Choroid plexus epithelial cell (primary cell): ENCODE measurements at regions not wholly inside any gene's neighbourhood (a gene's known extent, or its start where the extent isn't known, plus 50 kb on each side); places are given as distances from the start of the nearest gene placed in this dataset.
A peak's percentile ranks its signal among the peaks of the same experiment; 100 is the strongest.
"Not testable (repeated sequence)": the region's sequence is repeated elsewhere in the genome, so short reads cannot be mapped to it uniquely, and the experiment has no call there.

Experiments
- DNase-seq: peaks from one replicate; pipeline ENCODE4 v3.0.0-alpha.2; 2010; ENCODE audit warnings: low read depth
- H3K4me3 ChIP-seq: 2 replicates; pipeline ENCODE4 v1.5.1; 2011; ENCODE audit warnings: low read depth, mild to moderate bottlenecking, control low read depth, low read length, moderate library complexity
- CTCF ChIP-seq: conservative IDR thresholded peaks from 2 replicates; pipeline ENCODE4 v1.5.1; 2011; ENCODE audit warnings: low read depth, mild to moderate bottlenecking, control low read depth, inconsistent platforms, low read length, moderate library complexity

DNA sequence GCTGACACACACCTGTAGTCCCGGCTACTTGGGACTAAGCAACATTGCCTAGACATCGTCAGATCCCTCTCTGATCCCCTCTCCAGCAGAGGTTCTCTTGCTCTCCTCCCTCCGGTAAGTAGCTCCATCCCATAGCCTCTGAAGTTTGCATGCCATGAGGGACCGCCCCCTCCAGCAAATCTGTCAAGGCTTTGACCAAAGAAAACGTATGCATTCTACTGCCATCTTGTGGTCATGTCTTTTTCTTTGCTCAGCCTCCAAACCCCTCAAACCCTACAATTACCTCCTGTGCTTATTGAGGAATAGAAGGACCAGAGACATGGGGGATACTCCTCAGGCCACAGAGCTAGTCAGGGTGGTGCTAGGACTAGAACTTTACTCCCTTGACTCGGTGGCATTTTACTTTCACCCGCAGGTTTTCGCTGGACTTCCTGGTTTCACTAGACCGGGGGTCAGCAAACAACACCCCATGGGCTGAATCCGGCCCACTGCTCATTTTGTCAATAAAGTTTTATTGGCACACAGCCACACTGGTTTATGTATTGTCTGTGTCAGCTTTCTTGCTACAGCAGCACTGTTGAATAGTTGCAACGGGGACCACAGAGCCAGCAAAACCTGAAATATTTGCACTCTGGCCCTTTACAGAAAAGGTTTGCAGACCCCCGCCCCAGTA is 202.6 kb upstream of the FOXK1 start:
- TF ChIP-seq CTCF = peak; percentile 47
- no peak overlapping the region for H3K4me3 ChIP-seq
- peak; percentile 58 for DNase-seq

- DNase-seq, H3K4me3 ChIP-seq: not testable (repeated sequence)
Observed at GRCh38 chr7:4480131-4480530, 202.0 kb upstream of the FOXK1 start.

GRCh38 chr7:4483851-4484250 is 198.2 kb upstream of the FOXK1 start:
- no peak for TF ChIP-seq CTCF

GRCh38 chr7:4484545-4484944 is 197.6 kb upstream of the FOXK1 start:
- DNase-seq = no peak
- no peak for TF ChIP-seq CTCF
- H3K4me3 ChIP-seq = no peak overlapping the region

More at GRCh38 chr7:4483851-4484250, 198.2 kb upstream of the FOXK1 start:
- DNase-seq = no peak
- no peak overlapping the region for H3K4me3 ChIP-seq

GRCh38 chr7:4486907-4487306 is 195.2 kb upstream of the FOXK1 start:
- no peak for TF ChIP-seq CTCF
- H3K4me3 ChIP-seq = no peak overlapping the region
- DNase-seq = no peak

- DNase-seq, H3K4me3 ChIP-seq: not testable (repeated sequence)
Observed at GRCh38 chr7:4496911-4497310, 185.2 kb upstream of the FOXK1 start.

DNA sequence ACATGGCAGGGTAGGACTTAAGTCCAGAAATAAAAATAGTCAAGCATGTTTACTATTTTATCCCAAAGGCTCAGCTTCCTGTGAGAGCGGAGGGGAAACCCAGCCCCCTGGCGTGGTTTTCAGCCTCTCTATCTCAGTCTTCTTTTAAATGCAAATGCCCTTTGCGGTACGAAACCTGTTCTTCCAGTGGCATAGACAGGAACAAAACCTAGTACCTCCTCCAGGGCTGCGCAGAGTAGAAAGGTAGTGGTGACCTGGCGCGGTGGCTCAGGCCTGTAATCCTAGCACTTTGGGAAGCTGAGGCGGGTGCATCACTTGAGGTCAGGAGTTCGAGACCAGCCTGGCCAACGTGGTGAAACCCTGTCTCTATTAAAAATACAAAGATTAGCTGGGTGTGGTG is 181.3 kb upstream of the FOXK1 start:
- no peak for TF ChIP-seq CTCF
- no peak for DNase-seq
- H3K4me3 ChIP-seq = no peak overlapping the region

- not testable (repeated sequence) for H3K4me3 ChIP-seq, DNase-seq
Observed at GRCh38 chr7:4507886-4508285, 174.2 kb upstream of the FOXK1 start.

GRCh38 chr7:4513450-4513849 is 168.6 kb upstream of the FOXK1 start:
- TF ChIP-seq CTCF = no peak
- no peak for DNase-seq
- no peak overlapping the region for H3K4me3 ChIP-seq
